22Rv1 (cell line): ENCODE measurements at regions not wholly inside any gene's neighbourhood (a gene's known extent, or its start where the extent isn't known, plus 50 kb on each side); places are given as distances from the start of the nearest gene placed in this dataset.

ENCODE experiments used
- ZFX ChIP-seq: fragments of 450-650 bp; IDR thresholded peaks from 2 replicates; pipeline ENCODE4 v1.6.1; 2017; ENCODE audit warnings: antibody characterized with exemption, borderline replicate concordance
- TF ChIP-seq, protein P1 (sequence below): fragments of 450-650 bp; IDR thresholded peaks from 2 replicates; pipeline ENCODE4 v1.5.1; 2017; ENCODE audit warnings: mild to moderate bottlenecking

- TF ChIP-seq, protein P1, sequence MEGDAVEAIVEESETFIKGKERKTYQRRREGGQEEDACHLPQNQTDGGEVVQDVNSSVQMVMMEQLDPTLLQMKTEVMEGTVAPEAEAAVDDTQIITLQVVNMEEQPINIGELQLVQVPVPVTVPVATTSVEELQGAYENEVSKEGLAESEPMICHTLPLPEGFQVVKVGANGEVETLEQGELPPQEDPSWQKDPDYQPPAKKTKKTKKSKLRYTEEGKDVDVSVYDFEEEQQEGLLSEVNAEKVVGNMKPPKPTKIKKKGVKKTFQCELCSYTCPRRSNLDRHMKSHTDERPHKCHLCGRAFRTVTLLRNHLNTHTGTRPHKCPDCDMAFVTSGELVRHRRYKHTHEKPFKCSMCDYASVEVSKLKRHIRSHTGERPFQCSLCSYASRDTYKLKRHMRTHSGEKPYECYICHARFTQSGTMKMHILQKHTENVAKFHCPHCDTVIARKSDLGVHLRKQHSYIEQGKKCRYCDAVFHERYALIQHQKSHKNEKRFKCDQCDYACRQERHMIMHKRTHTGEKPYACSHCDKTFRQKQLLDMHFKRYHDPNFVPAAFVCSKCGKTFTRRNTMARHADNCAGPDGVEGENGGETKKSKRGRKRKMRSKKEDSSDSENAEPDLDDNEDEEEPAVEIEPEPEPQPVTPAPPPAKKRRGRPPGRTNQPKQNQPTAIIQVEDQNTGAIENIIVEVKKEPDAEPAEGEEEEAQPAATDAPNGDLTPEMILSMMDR, result no peak
- no peak for TF ChIP-seq ZFX
Observed at GRCh38 chr3:191592105-191592504, 131.1 kb downstream of the PYDC2 start.
